ENCODE measurements at regions not wholly inside any gene's neighbourhood (a gene's known extent, or its start where the extent isn't known, plus 50 kb on each side); places are given as distances from the start of the nearest gene placed in this dataset.

DNA sequence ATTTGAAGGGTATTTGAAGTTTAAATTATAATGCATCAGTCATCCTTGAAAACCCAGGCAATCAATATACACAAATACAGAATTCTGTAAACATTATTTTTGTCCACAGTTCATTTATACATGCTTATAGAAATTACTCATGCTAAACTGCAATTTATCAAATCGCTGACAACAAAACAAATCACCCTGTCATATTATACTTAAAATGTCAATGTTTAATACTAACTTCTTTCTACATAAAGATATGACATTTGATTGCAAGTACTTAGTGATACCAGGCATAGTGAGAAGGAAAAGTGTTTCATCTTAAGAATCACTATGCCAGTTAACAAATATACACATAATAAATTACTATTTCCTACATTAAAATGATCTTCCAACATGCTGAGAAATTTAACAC, 232.0 kb downstream of the PCDH20 start:
- no peak for DNase-seq
- TF ChIP-seq POLR2A (IDR thresholded peaks at IDR 0.05; ENCODE audit: low read length): no peak
- no peak for TF ChIP-seq GATA1 (IDR thresholded peaks at IDR 0.05; ENCODE audit: low read depth, low read length)

GRCh38 chr13:61180234-61180633, 235.4 kb downstream of the PCDH20 start:
- no peak for TF ChIP-seq POLR2A (IDR thresholded peaks at IDR 0.05; ENCODE audit: low read length)
- no peak for TF ChIP-seq GATA1 (IDR thresholded peaks at IDR 0.05; ENCODE audit: low read depth, low read length)
- no peak for DNase-seq

DNA sequence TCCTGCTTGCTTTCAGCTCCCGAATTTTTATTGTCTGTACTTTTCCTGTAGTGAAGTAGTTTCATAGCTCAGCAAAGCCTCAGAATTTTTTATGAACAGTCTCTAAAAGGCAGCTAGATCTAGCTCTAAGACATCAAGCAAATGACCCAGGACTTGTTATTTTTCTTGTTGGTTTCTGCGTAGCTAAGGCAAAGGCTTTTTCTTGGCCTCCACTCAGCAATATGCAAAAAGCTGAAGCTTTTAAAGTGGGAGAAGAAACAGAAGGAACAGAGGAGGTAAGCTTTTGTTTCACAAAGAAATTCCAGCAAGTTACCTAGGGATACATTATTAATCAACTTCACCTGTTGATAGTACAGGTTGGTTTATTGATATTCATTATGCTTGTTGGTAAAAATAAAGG, 235.9 kb downstream of the PCDH20 start:
- TF ChIP-seq GATA1 (IDR thresholded peaks at IDR 0.05; ENCODE audit: low read depth, low read length): no peak
- no peak for TF ChIP-seq POLR2A (IDR thresholded peaks at IDR 0.05; ENCODE audit: low read length)
- DNase-seq: no peak

DNA sequence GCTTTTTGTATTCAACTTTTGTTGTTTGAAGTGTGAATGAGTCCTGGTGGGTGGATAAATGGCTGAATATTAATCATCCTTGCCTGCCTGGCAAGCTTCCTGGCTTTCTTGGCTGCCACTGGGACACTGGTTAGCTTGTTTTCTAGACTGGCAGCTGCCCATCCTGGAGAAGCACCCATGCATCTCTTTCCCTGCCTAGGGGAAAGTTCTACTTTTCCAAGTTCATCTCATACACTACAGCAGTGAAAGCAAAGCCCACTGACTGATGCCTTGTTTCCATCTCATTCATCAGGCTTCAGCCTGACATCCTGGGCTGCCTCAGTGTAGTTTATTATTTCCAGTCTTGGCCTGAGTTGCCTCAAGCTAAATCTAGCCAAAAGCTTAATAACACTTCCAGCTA, 244.8 kb downstream of the PCDH20 start:
- TF ChIP-seq GATA1 (IDR thresholded peaks at IDR 0.05; ENCODE audit: low read depth, low read length): no peak
- TF ChIP-seq POLR2A (IDR thresholded peaks at IDR 0.05; ENCODE audit: low read length): no peak
- DNase-seq: no peak

- DNase-seq: no peak
- TF ChIP-seq POLR2A (IDR thresholded peaks at IDR 0.05; ENCODE audit: low read length) (no peak), GATA1 (IDR thresholded peaks at IDR 0.05; ENCODE audit: low read depth, low read length) (no peak)
Observed at GRCh38 chr13:61162636-61163035, 253.0 kb downstream of the PCDH20 start.

DNA sequence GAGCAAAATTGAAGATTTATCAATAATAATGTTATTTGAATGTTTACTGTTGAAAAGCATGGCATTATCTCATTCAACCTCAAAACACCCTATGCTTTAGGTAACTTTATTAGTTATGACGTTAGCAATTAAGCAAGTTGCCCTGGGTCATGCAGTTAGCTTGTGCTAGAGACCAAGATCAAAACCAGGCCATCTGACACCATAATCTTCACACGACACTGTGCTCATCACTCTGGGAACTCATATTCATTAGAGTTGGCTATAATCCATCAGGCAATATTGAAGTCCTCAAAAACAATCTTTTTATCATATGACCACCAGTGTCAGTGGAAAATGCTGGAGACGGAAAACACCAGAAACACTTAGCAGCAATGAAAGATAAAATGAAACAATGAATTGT, 253.5 kb downstream of the PCDH20 start:
- TF ChIP-seq GATA1 (IDR thresholded peaks at IDR 0.05; ENCODE audit: low read depth, low read length): no peak
- TF ChIP-seq POLR2A (IDR thresholded peaks at IDR 0.05; ENCODE audit: low read length): no peak
- no peak for DNase-seq

DNA sequence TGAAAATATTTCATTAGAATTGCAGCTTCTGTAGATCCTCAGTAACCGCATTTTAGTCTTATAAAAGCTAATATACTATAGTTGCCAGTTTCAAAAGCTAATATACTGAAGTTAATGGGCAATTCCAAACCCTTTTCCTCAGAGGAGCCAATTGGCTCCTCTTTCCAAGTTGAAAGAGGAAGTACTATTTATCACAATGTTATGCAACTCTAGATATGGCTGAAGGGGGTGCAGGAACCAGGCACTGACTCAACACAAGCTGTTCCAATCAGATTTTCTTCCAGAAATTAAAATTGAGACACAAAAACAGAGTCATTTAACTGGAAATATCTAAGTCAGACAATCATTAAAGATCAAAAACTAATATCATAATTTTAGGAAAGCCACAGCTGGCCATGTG, 258.9 kb downstream of the PCDH20 start:
- TF ChIP-seq POLR2A (IDR thresholded peaks at IDR 0.05; ENCODE audit: low read length) (no peak), GATA1 (IDR thresholded peaks at IDR 0.05; ENCODE audit: low read depth, low read length) (no peak)
- no peak for DNase-seq

DNA sequence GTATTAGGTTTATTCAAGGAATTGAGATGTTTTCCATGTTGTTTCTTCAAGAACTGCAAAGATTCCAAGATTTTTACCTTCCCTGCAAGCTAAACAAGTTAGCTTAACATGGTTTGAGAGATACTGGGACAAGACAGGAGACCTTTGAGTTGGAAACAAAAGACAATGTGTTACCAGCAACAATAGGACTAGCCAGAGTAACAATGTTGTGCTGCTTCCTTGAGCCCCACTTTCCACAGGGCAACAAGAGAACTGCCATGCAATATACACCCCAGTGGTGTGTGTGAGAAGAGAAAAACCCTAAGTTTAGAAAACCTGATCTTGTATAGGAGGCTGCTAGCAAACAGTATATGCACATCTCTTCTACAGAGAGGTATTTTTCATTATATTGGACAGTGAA, 264.6 kb downstream of the PCDH20 start:
- no peak for DNase-seq
- TF ChIP-seq POLR2A (IDR thresholded peaks at IDR 0.05; ENCODE audit: low read length) (no peak), GATA1 (IDR thresholded peaks at IDR 0.05; ENCODE audit: low read depth, low read length) (no peak)

DNA sequence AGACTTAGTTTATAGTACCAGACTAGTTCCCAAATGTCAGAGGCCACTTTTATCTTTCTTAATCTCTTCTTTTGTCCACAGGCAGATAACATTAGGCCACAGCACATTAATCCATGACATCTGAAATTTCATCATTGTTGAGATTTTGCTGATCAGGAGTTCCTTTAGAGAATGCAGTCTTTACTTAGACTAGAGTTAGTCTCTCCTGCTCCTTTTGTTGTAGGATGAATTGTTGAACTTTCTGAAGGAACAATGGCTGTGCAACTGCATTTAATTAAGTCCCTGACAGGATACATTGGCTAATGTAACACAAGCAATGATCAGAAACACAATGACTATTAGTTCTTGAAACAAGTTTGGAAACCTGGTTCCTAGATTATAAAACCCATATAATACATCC, 266.3 kb downstream of the PCDH20 start:
- no peak for TF ChIP-seq GATA1 (IDR thresholded peaks at IDR 0.05; ENCODE audit: low read depth, low read length)
- no peak for TF ChIP-seq POLR2A (IDR thresholded peaks at IDR 0.05; ENCODE audit: low read length)

DNA sequence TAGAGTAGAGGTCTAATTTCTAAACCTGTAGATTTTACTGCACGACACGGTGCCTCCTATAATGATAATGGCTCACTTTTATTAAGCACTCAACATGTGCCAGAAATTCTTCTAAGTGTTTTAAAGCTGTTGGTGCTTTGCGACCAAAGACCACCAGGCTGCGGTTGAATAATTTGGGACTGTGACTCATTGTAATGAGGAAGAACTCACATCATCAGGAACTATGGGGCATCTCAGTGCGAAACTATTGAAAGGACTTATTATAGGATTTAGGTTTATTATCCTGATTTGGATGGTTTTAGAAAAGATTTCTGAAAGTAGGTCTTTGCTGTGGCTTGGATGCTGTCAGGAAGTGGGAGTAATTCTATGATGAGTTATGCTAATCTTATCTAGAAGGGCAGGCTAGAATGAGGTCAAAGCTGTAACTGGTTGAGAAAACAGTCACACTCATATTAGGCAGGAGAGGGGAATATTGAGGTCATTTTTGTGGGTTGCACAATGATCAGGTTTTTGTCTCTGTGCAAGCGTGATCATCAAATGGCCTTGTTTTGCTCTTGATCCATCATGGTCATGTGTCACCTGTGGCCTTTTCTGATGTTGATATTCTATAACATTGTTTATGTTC, 266.8 kb downstream of the PCDH20 start:
- no peak for DNase-seq
- no peak for TF ChIP-seq GATA1 (IDR thresholded peaks at IDR 0.05; ENCODE audit: low read depth, low read length)
- no peak for TF ChIP-seq POLR2A (IDR thresholded peaks at IDR 0.05; ENCODE audit: low read length)

More for the DNA sequence above, 266.3 kb downstream of the PCDH20 start:
- DNase-seq: no peak

DNA sequence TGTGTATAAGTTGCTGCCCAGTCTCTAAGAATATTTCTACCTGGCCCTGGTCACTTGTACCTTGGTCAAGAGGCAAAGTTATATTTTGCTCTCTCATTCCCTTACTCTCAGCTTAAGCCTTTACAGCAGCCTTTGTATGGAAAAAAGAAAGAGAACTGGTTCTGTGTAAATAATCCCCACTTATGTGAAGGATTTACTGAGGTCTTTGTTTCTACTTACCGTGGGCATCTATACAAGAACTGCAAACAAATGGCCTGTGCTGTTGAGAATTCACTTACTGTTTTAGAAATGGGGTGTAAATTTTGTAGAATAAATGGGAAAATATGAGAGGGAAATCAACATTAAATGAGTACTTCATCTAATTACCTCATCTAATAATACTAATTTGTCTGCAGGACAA, 267.4 kb downstream of the PCDH20 start:
- DNase-seq: no peak
- no peak for TF ChIP-seq POLR2A (IDR thresholded peaks at IDR 0.05; ENCODE audit: low read length)
- TF ChIP-seq GATA1 (IDR thresholded peaks at IDR 0.05; ENCODE audit: low read depth, low read length): no peak

GRCh38 chr13:61146571-61146970, 269.1 kb downstream of the PCDH20 start:
- no peak for DNase-seq
- TF ChIP-seq GATA1 (IDR thresholded peaks at IDR 0.05; ENCODE audit: low read depth, low read length) (no peak), POLR2A (IDR thresholded peaks at IDR 0.05; ENCODE audit: low read length) (no peak)

DNA sequence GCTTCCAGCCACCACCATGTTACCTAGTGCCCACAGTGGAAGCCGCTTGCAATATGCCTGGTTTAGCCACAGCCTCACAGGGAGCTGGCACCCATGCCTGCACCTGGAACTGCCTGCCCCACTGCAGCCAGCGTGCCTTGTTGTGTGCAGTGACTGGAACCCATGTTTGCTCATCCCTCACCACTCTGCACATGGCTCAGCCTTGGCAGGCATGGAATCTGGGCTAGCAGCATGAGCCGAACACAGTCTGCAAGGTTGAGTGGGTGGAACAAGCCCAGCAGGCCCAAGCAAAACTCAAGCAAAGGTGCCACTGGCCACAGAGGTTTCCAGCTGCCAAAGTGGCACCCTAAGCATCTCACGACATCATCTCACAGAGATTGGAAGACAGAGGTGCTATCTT, 269.5 kb downstream of the PCDH20 start:
- TF ChIP-seq POLR2A (IDR thresholded peaks at IDR 0.05; ENCODE audit: low read length): no peak
- TF ChIP-seq GATA1 (IDR thresholded peaks at IDR 0.05; ENCODE audit: low read depth, low read length): no peak
- DNase-seq: no peak

- no peak for DNase-seq
- TF ChIP-seq GATA1 (IDR thresholded peaks at IDR 0.05; ENCODE audit: low read depth, low read length) (no peak), POLR2A (IDR thresholded peaks at IDR 0.05; ENCODE audit: low read length) (no peak)
Observed at GRCh38 chr13:61144834-61145593, 270.6 kb downstream of the PCDH20 start.

- no peak for DNase-seq
- TF ChIP-seq GATA1 (IDR thresholded peaks at IDR 0.05; ENCODE audit: low read depth, low read length) (no peak), POLR2A (IDR thresholded peaks at IDR 0.05; ENCODE audit: low read length) (no peak)
Observed at GRCh38 chr13:61144301-61144700, 271.3 kb downstream of the PCDH20 start.
